ENCODE measurements at regions not wholly inside any gene's neighbourhood (a gene's known extent, or its start where the extent isn't known, plus 50 kb on each side); places are given as distances from the start of the nearest gene placed in this dataset.

GRCh38 chr6:74312081-74312480, 616.1 kb downstream of the CD109 start:
- in situ Hi-C loops (cut with MboI; ENCODE audit: low sequenced_read_pairs in 4 of 4) (no loop called here), intact Hi-C loops (cut with DNase I; ENCODE audit: low total_unique reads) (no loop called here)
- TF ChIP-seq POLR2A (IDR thresholded peaks at IDR 0.05) (no peak), CTCF (IDR thresholded peaks at IDR 0.05 in 4 of 5, conservative IDR thresholded peaks at IDR 0.05 in 1 of 5) (no peak)
- H3K9me3 ChIP-seq, result no peaks in the 10 kb centered on the region
- no peaks in the 10 kb centered on the region for H3K27me3 ChIP-seq
- DNase-seq, result no peak
- H3K4me3 ChIP-seq, result no peak overlapping the region
- H3K27ac ChIP-seq, result no peak overlapping the region
- no peaks in the 10 kb centered on the region for H3K36me3 ChIP-seq
- no peak for ATAC-seq
- H3K4me1 ChIP-seq, result no peaks in the 10 kb centered on the region

GRCh38 chr6:74311431-74311830, 615.4 kb downstream of the CD109 start:
- Histone ChIP-seq H3K4me3 (no peak overlapping the region), H3K9me3 (no peaks in the 10 kb centered on the region), H3K27me3 (no peaks in the 10 kb centered on the region), H3K27ac (no peak overlapping the region), H3K36me3 (no peaks in the 10 kb centered on the region), H3K4me1 (no peaks in the 10 kb centered on the region)
- no peak for TF ChIP-seq CTCF (IDR thresholded peaks at IDR 0.05 in 4 of 5, conservative IDR thresholded peaks at IDR 0.05 in 1 of 5)
- TF ChIP-seq POLR2A (IDR thresholded peaks at IDR 0.05), result no peak
- in situ Hi-C loops (cut with MboI; ENCODE audit: low sequenced_read_pairs in 4 of 4) (no loop called here), intact Hi-C loops (cut with DNase I; ENCODE audit: low total_unique reads) (no loop called here)
- ATAC-seq (no peak), DNase-seq (no peak)

GRCh38 chr6:74289884-74290283, 593.9 kb downstream of the CD109 start:
- in situ Hi-C loops (cut with MboI; ENCODE audit: low sequenced_read_pairs in 4 of 4), result no loop called here
- intact Hi-C loops (cut with DNase I; ENCODE audit: low total_unique reads), result no loop called here
- Histone ChIP-seq H3K27me3 (no peaks in the 10 kb centered on the region), H3K27ac (no peak overlapping the region), H3K9me3 (no peaks in the 10 kb centered on the region), H3K4me3 (no peak overlapping the region), H3K4me1 (no peaks in the 10 kb centered on the region), H3K36me3 (no peaks in the 10 kb centered on the region)
- TF ChIP-seq POLR2A (IDR thresholded peaks at IDR 0.05) (no peak), CTCF (IDR thresholded peaks at IDR 0.05 in 4 of 5, conservative IDR thresholded peaks at IDR 0.05 in 1 of 5) (no peak)
- DNase-seq (no peak), ATAC-seq (no peak)

GRCh38 chr6:74287932-74288331, 591.9 kb downstream of the CD109 start:
- no peaks in the 10 kb centered on the region for H3K4me1 ChIP-seq
- H3K36me3 ChIP-seq, result no peaks in the 10 kb centered on the region
- TF ChIP-seq POLR2A (IDR thresholded peaks at IDR 0.05) (no peak), CTCF (IDR thresholded peaks at IDR 0.05 in 4 of 5, conservative IDR thresholded peaks at IDR 0.05 in 1 of 5) (no peak)
- H3K9me3 ChIP-seq, result no peaks in the 10 kb centered on the region
- H3K4me3 ChIP-seq, result no peak overlapping the region
- no peak overlapping the region for H3K27ac ChIP-seq
- no peak for DNase-seq
- intact Hi-C loops (cut with DNase I; ENCODE audit: low total_unique reads), result no loop called here
- in situ Hi-C loops (cut with MboI; ENCODE audit: low sequenced_read_pairs in 4 of 4), result no loop called here
- no peak for ATAC-seq
- H3K27me3 ChIP-seq, result no peaks in the 10 kb centered on the region

GRCh38 chr6:74287441-74287840, 591.4 kb downstream of the CD109 start:
- ATAC-seq, result no peak

More at GRCh38 chr6:74287441-74287840, 591.4 kb downstream of the CD109 start:
- in situ Hi-C loops (cut with MboI; ENCODE audit: low sequenced_read_pairs in 4 of 4), result no loop called here
- Histone ChIP-seq H3K36me3 (no peaks in the 10 kb centered on the region), H3K4me1 (no peaks in the 10 kb centered on the region), H3K9me3 (no peaks in the 10 kb centered on the region), H3K4me3 (no peak overlapping the region), H3K27me3 (no peaks in the 10 kb centered on the region), H3K27ac (no peak overlapping the region)
- DNase-seq, result no peak
- intact Hi-C loops (cut with DNase I; ENCODE audit: low total_unique reads), result no loop called here
- no peak for TF ChIP-seq CTCF (IDR thresholded peaks at IDR 0.05 in 4 of 5, conservative IDR thresholded peaks at IDR 0.05 in 1 of 5)
- no peak for TF ChIP-seq POLR2A (IDR thresholded peaks at IDR 0.05)
